Activated naive CD8-positive, alpha-beta T cell (primary cell): ENCODE measurements at regions not wholly inside any gene's neighbourhood (a gene's known extent, or its start where the extent isn't known, plus 50 kb on each side); places are given as distances from the start of the nearest gene placed in this dataset.

Source experiments
- H3K27ac Mint-ChIP-seq: one replicate; pipeline ENCODE4 v1.8.0; 2021; ENCODE audit warnings: mixed read lengths
- H3K27me3 Mint-ChIP-seq: one replicate; pipeline ENCODE4 v1.8.0; 2021; ENCODE audit warnings: mixed read lengths
- H3K36me3 Mint-ChIP-seq: one replicate; pipeline ENCODE4 v1.8.0; 2021; ENCODE audit warnings: mixed read lengths
- H3K4me1 Mint-ChIP-seq: one replicate; pipeline ENCODE4 v1.8.0; 2021; ENCODE audit warnings: low read depth, mixed read lengths
- H3K4me3 Mint-ChIP-seq: one replicate; pipeline ENCODE4 v1.8.0; 2021; ENCODE audit warnings: mild to moderate bottlenecking, mixed read lengths
- H3K9me3 Mint-ChIP-seq: one replicate; pipeline ENCODE4 v1.8.0; 2021; ENCODE audit warnings: low read depth, mixed read lengths

GRCh38 chr22:49100316-49100715 lies 727.4 kb downstream of the BRD1 start:
- H3K4me3 Mint-ChIP-seq = no peak overlapping the region
- no peak overlapping the region for H3K27ac Mint-ChIP-seq
- peaks cover 6% of the 10 kb centered on the region for H3K27me3 Mint-ChIP-seq
- no peaks in the 10 kb centered on the region for H3K9me3 Mint-ChIP-seq
- no peaks in the 10 kb centered on the region for H3K4me1 Mint-ChIP-seq
- no peaks in the 10 kb centered on the region for H3K36me3 Mint-ChIP-seq

GRCh38 chr22:49099496-49100124 lies 728.1 kb downstream of the BRD1 start:
- H3K4me3 Mint-ChIP-seq = no peak overlapping the region
- no peaks in the 10 kb centered on the region for H3K9me3 Mint-ChIP-seq
- peaks cover 6% of the 10 kb centered on the region for H3K27me3 Mint-ChIP-seq
- no peaks in the 10 kb centered on the region for H3K4me1 Mint-ChIP-seq
- H3K27ac Mint-ChIP-seq = no peak overlapping the region
- no peaks in the 10 kb centered on the region for H3K36me3 Mint-ChIP-seq

- Mint-ChIP-seq H3K27ac (no peak overlapping the region), H3K4me1 (no peaks in the 10 kb centered on the region), H3K36me3 (no peaks in the 10 kb centered on the region), H3K4me3 (no peak overlapping the region), H3K27me3 (peaks cover 2% of the 10 kb centered on the region), H3K9me3 (no peaks in the 10 kb centered on the region)
These were observed 728.6 kb downstream of the BRD1 start for GRCh38 chr22:49099089-49099488.

GRCh38 chr22:49097966-49098365 lies 729.7 kb downstream of the BRD1 start:
- Mint-ChIP-seq H3K9me3 (no peaks in the 10 kb centered on the region), H3K27ac (no peak overlapping the region), H3K4me3 (no peak overlapping the region), H3K36me3 (no peaks in the 10 kb centered on the region), H3K4me1 (no peaks in the 10 kb centered on the region), H3K27me3 (peaks cover 2% of the 10 kb centered on the region)

- Mint-ChIP-seq H3K27ac (no peak overlapping the region), H3K9me3 (no peaks in the 10 kb centered on the region), H3K27me3 (peaks cover 3% of the 10 kb centered on the region), H3K4me1 (no peaks in the 10 kb centered on the region), H3K36me3 (no peaks in the 10 kb centered on the region), H3K4me3 (no peak overlapping the region)
These were observed 730.3 kb downstream of the BRD1 start for GRCh38 chr22:49097171-49097925.

- H3K27me3 Mint-ChIP-seq = peaks cover 3% of the 10 kb centered on the region
- H3K27ac Mint-ChIP-seq = no peak overlapping the region
- no peaks in the 10 kb centered on the region for H3K4me1 Mint-ChIP-seq
- H3K4me3 Mint-ChIP-seq = no peak overlapping the region
- H3K9me3 Mint-ChIP-seq = no peaks in the 10 kb centered on the region
- no peaks in the 10 kb centered on the region for H3K36me3 Mint-ChIP-seq
These were observed 731.2 kb downstream of the BRD1 start for GRCh38 chr22:49096476-49096875.

GRCh38 chr22:49095366-49095765 lies 732.3 kb downstream of the BRD1 start:
- peaks cover 3% of the 10 kb centered on the region for H3K27me3 Mint-ChIP-seq
- H3K9me3 Mint-ChIP-seq = no peaks in the 10 kb centered on the region
- H3K4me3 Mint-ChIP-seq = no peak overlapping the region
- H3K36me3 Mint-ChIP-seq = no peaks in the 10 kb centered on the region
- no peak overlapping the region for H3K27ac Mint-ChIP-seq
- H3K4me1 Mint-ChIP-seq = no peaks in the 10 kb centered on the region

- H3K4me3 Mint-ChIP-seq = no peak overlapping the region
These were observed 732.8 kb downstream of the BRD1 start for GRCh38 chr22:49094858-49095257.

GRCh38 chr22:49094151-49094550 lies 733.5 kb downstream of the BRD1 start:
- Mint-ChIP-seq H3K36me3 (no peaks in the 10 kb centered on the region), H3K4me1 (no peaks in the 10 kb centered on the region), H3K9me3 (no peaks in the 10 kb centered on the region), H3K4me3 (no peak overlapping the region), H3K27ac (no peak overlapping the region), H3K27me3 (peaks cover 3% of the 10 kb centered on the region)

More at GRCh38 chr22:49094858-49095257, 732.8 kb downstream of the BRD1 start:
- no peaks in the 10 kb centered on the region for H3K9me3 Mint-ChIP-seq
- no peaks in the 10 kb centered on the region for H3K4me1 Mint-ChIP-seq
- H3K36me3 Mint-ChIP-seq = no peaks in the 10 kb centered on the region
- H3K27ac Mint-ChIP-seq = no peak overlapping the region
- H3K27me3 Mint-ChIP-seq = peaks cover 3% of the 10 kb centered on the region

GRCh38 chr22:49093192-49093880 lies 734.3 kb downstream of the BRD1 start:
- Mint-ChIP-seq H3K4me3 (no peak overlapping the region), H3K27ac (no peak overlapping the region), H3K27me3 (peaks cover 1% of the 10 kb centered on the region), H3K36me3 (no peaks in the 10 kb centered on the region), H3K9me3 (no peaks in the 10 kb centered on the region), H3K4me1 (no peaks in the 10 kb centered on the region)

GRCh38 chr22:49092716-49093115 lies 735.0 kb downstream of the BRD1 start:
- H3K27me3 Mint-ChIP-seq = peaks cover 3% of the 10 kb centered on the region
- no peaks in the 10 kb centered on the region for H3K9me3 Mint-ChIP-seq
- H3K27ac Mint-ChIP-seq = no peak overlapping the region
- no peaks in the 10 kb centered on the region for H3K4me1 Mint-ChIP-seq
- H3K36me3 Mint-ChIP-seq = no peaks in the 10 kb centered on the region
- H3K4me3 Mint-ChIP-seq = no peak overlapping the region

- H3K27me3 Mint-ChIP-seq = peaks cover 7% of the 10 kb centered on the region
- no peak overlapping the region for H3K4me3 Mint-ChIP-seq
- H3K36me3 Mint-ChIP-seq = no peaks in the 10 kb centered on the region
- H3K27ac Mint-ChIP-seq = no peak overlapping the region
- no peaks in the 10 kb centered on the region for H3K9me3 Mint-ChIP-seq
- H3K4me1 Mint-ChIP-seq = no peaks in the 10 kb centered on the region
These were observed 735.6 kb downstream of the BRD1 start for GRCh38 chr22:49091917-49092545.

GRCh38 chr22:49091451-49091850 lies 736.2 kb downstream of the BRD1 start:
- Mint-ChIP-seq H3K27ac (no peak overlapping the region), H3K4me1 (no peaks in the 10 kb centered on the region), H3K36me3 (no peaks in the 10 kb centered on the region), H3K9me3 (no peaks in the 10 kb centered on the region), H3K4me3 (no peak overlapping the region), H3K27me3 (peaks cover 8% of the 10 kb centered on the region)

GRCh38 chr22:49090853-49091135 lies 736.9 kb downstream of the BRD1 start:
- H3K4me3 Mint-ChIP-seq = no peak overlapping the region
- no peaks in the 10 kb centered on the region for H3K36me3 Mint-ChIP-seq
- H3K27ac Mint-ChIP-seq = no peak overlapping the region
- H3K27me3 Mint-ChIP-seq = peaks cover 9% of the 10 kb centered on the region
- H3K4me1 Mint-ChIP-seq = no peaks in the 10 kb centered on the region
- no peaks in the 10 kb centered on the region for H3K9me3 Mint-ChIP-seq
